DOHH2 (cell line): ENCODE measurements at regions not wholly inside any gene's neighbourhood (a gene's known extent, or its start where the extent isn't known, plus 50 kb on each side); places are given as distances from the start of the nearest gene placed in this dataset.

ENCODE experiments used
- EZH2phosphoT487 ChIP-seq: fragments of 200-600 bp; sonication (generic); IDR thresholded peaks from 2 replicates; pipeline ENCODE4 v1.6.1; 2017; ENCODE audit warnings: borderline replicate concordance, mild to moderate bottlenecking, antibody characterized with exemption, low read length, moderate library complexity, mixed read lengths
- TF ChIP-seq, protein P1 (sequence below): fragments of 200-600 bp; sonication (generic); IDR thresholded peaks from one replicate; pipeline ENCODE4 v1.5.1; 2014; ENCODE audit warnings: antibody characterized with exemption, mild to moderate bottlenecking, low read depth, low read length; ENCODE audit not compliant: poor library complexity, severe bottlenecking

- TF ChIP-seq, protein P1, sequence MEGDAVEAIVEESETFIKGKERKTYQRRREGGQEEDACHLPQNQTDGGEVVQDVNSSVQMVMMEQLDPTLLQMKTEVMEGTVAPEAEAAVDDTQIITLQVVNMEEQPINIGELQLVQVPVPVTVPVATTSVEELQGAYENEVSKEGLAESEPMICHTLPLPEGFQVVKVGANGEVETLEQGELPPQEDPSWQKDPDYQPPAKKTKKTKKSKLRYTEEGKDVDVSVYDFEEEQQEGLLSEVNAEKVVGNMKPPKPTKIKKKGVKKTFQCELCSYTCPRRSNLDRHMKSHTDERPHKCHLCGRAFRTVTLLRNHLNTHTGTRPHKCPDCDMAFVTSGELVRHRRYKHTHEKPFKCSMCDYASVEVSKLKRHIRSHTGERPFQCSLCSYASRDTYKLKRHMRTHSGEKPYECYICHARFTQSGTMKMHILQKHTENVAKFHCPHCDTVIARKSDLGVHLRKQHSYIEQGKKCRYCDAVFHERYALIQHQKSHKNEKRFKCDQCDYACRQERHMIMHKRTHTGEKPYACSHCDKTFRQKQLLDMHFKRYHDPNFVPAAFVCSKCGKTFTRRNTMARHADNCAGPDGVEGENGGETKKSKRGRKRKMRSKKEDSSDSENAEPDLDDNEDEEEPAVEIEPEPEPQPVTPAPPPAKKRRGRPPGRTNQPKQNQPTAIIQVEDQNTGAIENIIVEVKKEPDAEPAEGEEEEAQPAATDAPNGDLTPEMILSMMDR = no peak
- TF ChIP-seq EZH2phosphoT487 = no peak
Measured at GRCh38 chr11:122028545-122028944, 87.5 kb downstream of the BLID start.
